PC-9 (cell line): ENCODE measurements at regions not wholly inside any gene's neighbourhood (a gene's known extent, or its start where the extent isn't known, plus 50 kb on each side); places are given as distances from the start of the nearest gene placed in this dataset.

Source experiments
- CTCF ChIP-seq: fragments of 200-600 bp; sonication (generic); conservative IDR thresholded peaks from 2 replicates; pipeline ENCODE4 v1.6.1; 2017; ENCODE audit warnings: mixed run types, antibody characterized with exemption, mild to moderate bottlenecking, moderate library complexity
- EZH2 ChIP-seq: fragments of 200-600 bp; sonication (generic); IDR thresholded peaks from 2 replicates; pipeline ENCODE4 v1.8.0; 2017; ENCODE audit warnings: antibody characterized with exemption, low read depth

- TF ChIP-seq CTCF = no peak
- no peak for TF ChIP-seq EZH2
These were observed 318.2 kb downstream of the WDR11 start for GRCh38 chr10:121169406-121169805.
